SU-DHL-6 (cell line): ENCODE measurements at regions not wholly inside any gene's neighbourhood (a gene's known extent, or its start where the extent isn't known, plus 50 kb on each side); places are given as distances from the start of the nearest gene placed in this dataset.

Experiments
- EZH2phosphoT487 ChIP-seq: fragments of 200-600 bp; sonication (generic), shearing (Covaris generic); conservative IDR thresholded peaks from 2 replicates; pipeline ENCODE4 v1.6.1; 2018; ENCODE audit warnings: mild to moderate bottlenecking, antibody characterized with exemption, low read length, moderate library complexity, mixed read lengths
- TF ChIP-seq, protein P1 (sequence below): fragments of 200-600 bp; sonication (generic); IDR thresholded peaks from one replicate; pipeline ENCODE4 v1.5.1; 2017; ENCODE audit warnings: antibody characterized with exemption, mild to moderate bottlenecking, low read length, moderate library complexity; ENCODE audit not compliant: insufficient read depth, poor library complexity, severe bottlenecking

DNA sequence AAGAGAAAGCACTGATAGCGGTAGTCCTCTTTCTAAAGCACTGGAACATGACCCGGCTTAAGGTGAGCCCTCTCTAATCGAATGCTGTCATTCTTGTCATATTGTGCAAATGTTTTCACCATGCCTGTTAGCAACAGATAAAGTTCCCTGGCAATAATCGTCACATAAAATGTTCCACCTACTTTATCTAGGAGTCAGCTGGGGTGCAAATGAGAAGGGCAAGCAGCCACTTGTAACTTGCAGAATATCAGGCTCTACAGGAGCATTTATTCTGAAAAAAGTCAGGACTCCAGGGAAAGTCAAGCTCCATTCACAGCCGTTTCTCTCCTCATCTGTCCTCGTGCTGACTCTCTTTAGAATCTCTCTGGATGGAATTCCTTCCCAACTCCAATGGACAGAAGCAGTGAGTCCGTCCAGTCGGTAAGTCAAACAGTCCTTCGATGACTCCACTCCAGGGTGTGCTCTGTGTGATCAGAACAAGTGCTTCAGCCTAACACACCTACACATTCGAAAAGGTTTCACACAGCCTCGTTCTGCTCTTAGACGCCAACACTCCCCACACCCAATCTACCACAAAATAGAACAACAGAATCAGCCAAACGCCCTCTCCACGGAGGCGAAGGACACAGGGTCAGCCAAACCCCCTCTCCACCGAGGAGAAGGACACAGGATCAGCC is 101.7 kb upstream of the FRG1 start:
- TF ChIP-seq, protein P1, sequence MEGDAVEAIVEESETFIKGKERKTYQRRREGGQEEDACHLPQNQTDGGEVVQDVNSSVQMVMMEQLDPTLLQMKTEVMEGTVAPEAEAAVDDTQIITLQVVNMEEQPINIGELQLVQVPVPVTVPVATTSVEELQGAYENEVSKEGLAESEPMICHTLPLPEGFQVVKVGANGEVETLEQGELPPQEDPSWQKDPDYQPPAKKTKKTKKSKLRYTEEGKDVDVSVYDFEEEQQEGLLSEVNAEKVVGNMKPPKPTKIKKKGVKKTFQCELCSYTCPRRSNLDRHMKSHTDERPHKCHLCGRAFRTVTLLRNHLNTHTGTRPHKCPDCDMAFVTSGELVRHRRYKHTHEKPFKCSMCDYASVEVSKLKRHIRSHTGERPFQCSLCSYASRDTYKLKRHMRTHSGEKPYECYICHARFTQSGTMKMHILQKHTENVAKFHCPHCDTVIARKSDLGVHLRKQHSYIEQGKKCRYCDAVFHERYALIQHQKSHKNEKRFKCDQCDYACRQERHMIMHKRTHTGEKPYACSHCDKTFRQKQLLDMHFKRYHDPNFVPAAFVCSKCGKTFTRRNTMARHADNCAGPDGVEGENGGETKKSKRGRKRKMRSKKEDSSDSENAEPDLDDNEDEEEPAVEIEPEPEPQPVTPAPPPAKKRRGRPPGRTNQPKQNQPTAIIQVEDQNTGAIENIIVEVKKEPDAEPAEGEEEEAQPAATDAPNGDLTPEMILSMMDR, result no peak
- no peak for TF ChIP-seq EZH2phosphoT487
